ENCODE measurements at regions not wholly inside any gene's neighbourhood (a gene's known extent, or its start where the extent isn't known, plus 50 kb on each side); places are given as distances from the start of the nearest gene placed in this dataset.

GRCh38 chr13:57552437-57552836, 79.1 kb upstream of the PCDH17 start:
- H3K9me3 ChIP-seq (ENCODE audit: low read depth, low read length, poor library complexity, severe bottlenecking) = peaks cover 3% of the 10 kb centered on the region
- no peaks in the 10 kb centered on the region for H3K36me3 ChIP-seq (ENCODE audit: insufficient read depth, low read length, poor library complexity, severe bottlenecking)
- ChIA-PET CTCF (no interaction called here), POLR2A (ENCODE audit: low non-redundant PET) (no interaction called here)
- no peak overlapping the region for H3K4me3 ChIP-seq (ENCODE audit: low read depth, low read length, poor library complexity, severe bottlenecking)
- H3K4me1 ChIP-seq (ENCODE audit: insufficient read depth, low read length, poor library complexity, severe bottlenecking) = no peaks in the 10 kb centered on the region
- no peak for TF ChIP-seq EZH2 (IDR thresholded peaks at IDR 0.05; ENCODE audit: borderline replicate concordance, low read depth, low read length, poor library complexity, severe bottlenecking)
- TF ChIP-seq CTCF (conservative IDR thresholded peaks at IDR 0.05; ENCODE audit: low read depth, low read length) = no peak
- H3K27ac ChIP-seq (ENCODE audit: low read depth, low read length, poor library complexity, severe bottlenecking) = no peak overlapping the region
- no peaks in the 10 kb centered on the region for H3K27me3 ChIP-seq (replicated peaks; ENCODE audit: insufficient read depth, low read depth, low read length, poor library complexity)
- BruUV-seq (replicated peaks) = no TSS peak
- intact Hi-C loops (cut with micrococcal nuclease; ENCODE audit: unreplicated experiment) = no loop called here
- no peak for DNase-seq (ENCODE audit: low spot score)

- no peak for DNase-seq (ENCODE audit: low spot score)
- Histone ChIP-seq H3K4me3 (ENCODE audit: low read depth, low read length, poor library complexity, severe bottlenecking) (no peak overlapping the region), H3K9me3 (ENCODE audit: low read depth, low read length, poor library complexity, severe bottlenecking) (peaks cover 3% of the 10 kb centered on the region), H3K27ac (ENCODE audit: low read depth, low read length, poor library complexity, severe bottlenecking) (no peak overlapping the region), H3K36me3 (ENCODE audit: insufficient read depth, low read length, poor library complexity, severe bottlenecking) (no peaks in the 10 kb centered on the region), H3K27me3 (replicated peaks; ENCODE audit: insufficient read depth, low read depth, low read length, poor library complexity) (no peaks in the 10 kb centered on the region), H3K4me1 (ENCODE audit: insufficient read depth, low read length, poor library complexity, severe bottlenecking) (no peaks in the 10 kb centered on the region)
- TF ChIP-seq CTCF (conservative IDR thresholded peaks at IDR 0.05; ENCODE audit: low read depth, low read length) (no peak), EZH2 (IDR thresholded peaks at IDR 0.05; ENCODE audit: borderline replicate concordance, low read depth, low read length, poor library complexity, severe bottlenecking) (no peak)
- CTCF ChIA-PET = no interaction called here
- BruUV-seq (replicated peaks) = no TSS peak
- POLR2A ChIA-PET (ENCODE audit: low non-redundant PET) = interaction anchor here (0.6 kb wide), 1 partner anchor 322 kb away, joined by 4 read pairs; no protein-coding TSS in a partner anchor
- intact Hi-C loops (cut with micrococcal nuclease; ENCODE audit: unreplicated experiment) = no loop called here
Measured at GRCh38 chr13:57553932-57554331, 77.6 kb upstream of the PCDH17 start.

- no peaks in the 10 kb centered on the region for H3K36me3 ChIP-seq (ENCODE audit: insufficient read depth, low read length, poor library complexity, severe bottlenecking)
- peak; percentile 59 for DNase-seq (ENCODE audit: low spot score)
- H3K9me3 ChIP-seq (ENCODE audit: low read depth, low read length, poor library complexity, severe bottlenecking) = peaks cover 3% of the 10 kb centered on the region
- POLR2A ChIA-PET (ENCODE audit: low non-redundant PET) = no interaction called here
- H3K4me3 ChIP-seq (ENCODE audit: low read depth, low read length, poor library complexity, severe bottlenecking) = no peak overlapping the region
- no TSS peak for BruUV-seq (replicated peaks)
- TF ChIP-seq CTCF (conservative IDR thresholded peaks at IDR 0.05; ENCODE audit: low read depth, low read length) (peak; percentile 53), EZH2 (IDR thresholded peaks at IDR 0.05; ENCODE audit: borderline replicate concordance, low read depth, low read length, poor library complexity, severe bottlenecking) (no peak)
- intact Hi-C loops (cut with micrococcal nuclease; ENCODE audit: unreplicated experiment) = no loop called here
- H3K27ac ChIP-seq (ENCODE audit: low read depth, low read length, poor library complexity, severe bottlenecking) = no peak overlapping the region
- CTCF ChIA-PET = no interaction called here
- H3K27me3 ChIP-seq (replicated peaks; ENCODE audit: insufficient read depth, low read depth, low read length, poor library complexity) = no peaks in the 10 kb centered on the region
- H3K4me1 ChIP-seq (ENCODE audit: insufficient read depth, low read length, poor library complexity, severe bottlenecking) = no peaks in the 10 kb centered on the region
Measured at GRCh38 chr13:57558051-57558467, 73.5 kb upstream of the PCDH17 start.
